ENCODE measurements at regions not wholly inside any gene's neighbourhood (a gene's known extent, or its start where the extent isn't known, plus 50 kb on each side); places are given as distances from the start of the nearest gene placed in this dataset.

- DNase-seq (ENCODE audit: low spot score) = no peak
These were observed 105.0 kb upstream of the FRMD6 start for GRCh38 chr14:51546603-51547258.

- DNase-seq (ENCODE audit: low spot score) = peak; percentile 98
These were observed 104.5 kb upstream of the FRMD6 start for GRCh38 chr14:51547260-51547659.

GRCh38 chr14:51547701-51548100 is 104.0 kb upstream of the FRMD6 start:
- no peak for DNase-seq (ENCODE audit: low spot score)

- no peak for DNase-seq (ENCODE audit: low spot score)
These were observed 103.5 kb upstream of the FRMD6 start for GRCh38 chr14:51548187-51548586.

- DNase-seq (ENCODE audit: low spot score) = no peak
These were observed 101.1 kb upstream of the FRMD6 start for GRCh38 chr14:51550636-51551035.

- DNase-seq (ENCODE audit: low spot score) = no peak
These were observed 99.4 kb upstream of the FRMD6 start for GRCh38 chr14:51552275-51552674.

- no peak for DNase-seq (ENCODE audit: low spot score)
These were observed 98.8 kb upstream of the FRMD6 start for GRCh38 chr14:51552768-51553404.

GRCh38 chr14:51554339-51554920 is 97.3 kb upstream of the FRMD6 start:
- peak; percentile 40 for DNase-seq (ENCODE audit: low spot score)

GRCh38 chr14:51554953-51555352 is 96.8 kb upstream of the FRMD6 start:
- no peak for DNase-seq (ENCODE audit: low spot score)

- no peak for DNase-seq (ENCODE audit: low spot score)
These were observed 90.6 kb upstream of the FRMD6 start for GRCh38 chr14:51561141-51561540.

- no peak for DNase-seq (ENCODE audit: low spot score)
These were observed 88.9 kb upstream of the FRMD6 start for GRCh38 chr14:51562816-51563215.

- no peak for DNase-seq (ENCODE audit: low spot score)
These were observed 88.2 kb upstream of the FRMD6 start for GRCh38 chr14:51563560-51563959.

- no peak for DNase-seq (ENCODE audit: low spot score)
These were observed 87.2 kb upstream of the FRMD6 start for GRCh38 chr14:51564460-51564859.

- DNase-seq (ENCODE audit: low spot score) = no peak
These were observed 86.6 kb upstream of the FRMD6 start for GRCh38 chr14:51564986-51565604.

- DNase-seq (ENCODE audit: low spot score) = no peak
These were observed 84.7 kb upstream of the FRMD6 start for GRCh38 chr14:51566831-51567582.

- no peak for DNase-seq (ENCODE audit: low spot score)
These were observed 83.3 kb upstream of the FRMD6 start for GRCh38 chr14:51568366-51568765.

- DNase-seq (ENCODE audit: low spot score) = no peak
These were observed 78.1 kb upstream of the FRMD6 start for GRCh38 chr14:51573607-51574006.

- no peak for DNase-seq (ENCODE audit: low spot score)
These were observed 77.7 kb upstream of the FRMD6 start for GRCh38 chr14:51574009-51574408.

GRCh38 chr14:51575349-51576116 is 76.2 kb upstream of the FRMD6 start:
- no peak for DNase-seq (ENCODE audit: low spot score)

GRCh38 chr14:51576117-51576430 is 75.6 kb upstream of the FRMD6 start:
- no peak for DNase-seq (ENCODE audit: low spot score)

- DNase-seq (ENCODE audit: low spot score) = no peak
These were observed 74.8 kb upstream of the FRMD6 start for GRCh38 chr14:51576879-51577278.

- DNase-seq (ENCODE audit: low spot score) = peak; percentile 32
These were observed 72.9 kb upstream of the FRMD6 start for GRCh38 chr14:51578853-51579252.

Data from kidney capillary endothelial cell (primary cell).